ENCODE measurements at regions not wholly inside any gene's neighbourhood (a gene's known extent, or its start where the extent isn't known, plus 50 kb on each side); places are given as distances from the start of the nearest gene placed in this dataset.

DNA sequence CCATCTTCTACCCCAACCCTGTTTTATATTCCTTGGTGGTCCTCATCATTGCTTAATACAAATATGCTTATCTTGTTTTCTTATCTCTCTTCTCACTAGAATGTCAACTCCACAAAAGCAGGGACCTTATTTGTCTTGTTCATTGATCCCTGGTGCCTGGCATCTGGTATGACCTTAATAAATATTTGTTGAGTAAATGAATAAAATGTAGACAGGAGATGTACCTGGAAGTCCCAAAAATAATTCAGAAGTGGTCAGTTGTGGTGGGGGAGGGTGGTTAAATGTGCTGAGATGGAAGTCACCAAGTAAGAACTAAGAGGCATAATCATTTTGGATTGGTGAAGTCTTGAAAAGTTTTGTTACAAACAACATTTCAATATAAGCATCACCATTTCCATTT is 214.8 kb upstream of the MPPED2 start:
- Histone ChIP-seq H4K20me1 (ENCODE audit: insufficient read depth) (no peaks in the 10 kb centered on the region), H3K9ac (no peak overlapping the region), H3K4me2 (no peak overlapping the region), H3K4me1 (ENCODE audit: control insufficient read depth in 1 of 2, insufficient read depth in 2 of 2, low read depth in 1 of 2, low read length in 1 of 2) (no peaks in the 10 kb centered on the region), H3K79me2 (ENCODE audit: insufficient read depth) (no peaks in the 10 kb centered on the region), H3K9me2 (no peaks in the 10 kb centered on the region), H2AFZ (ENCODE audit: low read depth) (no peak overlapping the region), H3F3A (replicated peaks; ENCODE audit: insufficient read depth) (no peaks in the 10 kb centered on the region), H3K36me3 (replicated peaks in 1 of 2; ENCODE audit: control insufficient read depth in 1 of 2, insufficient read depth in 2 of 2, low read length in 1 of 2) (no peaks in the 10 kb centered on the region), H3K27me3 (ENCODE audit: insufficient read depth) (no peaks in the 10 kb centered on the region), H3K27ac (ENCODE audit: low read depth in 2 of 2, low read length in 1 of 2) (no peak overlapping the region), H3K4me3 (ENCODE audit: low read depth in 2 of 2, low read length in 1 of 2) (no peak overlapping the region), H3K9me3 (no peaks in the 10 kb centered on the region)
- POLR2A ChIA-PET: no interaction called here
- no peak for TF ChIP-seq SIN3A (IDR thresholded peaks at IDR 0.05; ENCODE audit: borderline replicate concordance, low read depth, low read length)
- TF ChIP-seq TAF1 (IDR thresholded peaks at IDR 0.05; ENCODE audit: borderline replicate concordance, low read depth, low read length): no peak
- TF ChIP-seq TEAD4 (IDR thresholded peaks at IDR 0.05; ENCODE audit: borderline replicate concordance, insufficient read depth): no peak
- TF ChIP-seq CTCF (IDR thresholded peaks at IDR 0.05): no peak
- no peak for TF ChIP-seq RXRA (IDR thresholded peaks at IDR 0.05; ENCODE audit: borderline replicate concordance, low read depth)
- no peak for TF ChIP-seq MEF2A (IDR thresholded peaks at IDR 0.05; ENCODE audit: borderline replicate concordance, low read depth)
- TF ChIP-seq JUND (IDR thresholded peaks at IDR 0.05): no peak
- TF ChIP-seq NRF1 (IDR thresholded peaks at IDR 0.05; ENCODE audit: low read depth, low read length): no peak
- no peak for TF ChIP-seq CHD2 (IDR thresholded peaks at IDR 0.05; ENCODE audit: low read length, partially characterized antibody)
- TF ChIP-seq ELF1 (IDR thresholded peaks at IDR 0.05): no peak
- DNase-seq: no peak
- CTCF ChIA-PET: no interaction called here

DNA sequence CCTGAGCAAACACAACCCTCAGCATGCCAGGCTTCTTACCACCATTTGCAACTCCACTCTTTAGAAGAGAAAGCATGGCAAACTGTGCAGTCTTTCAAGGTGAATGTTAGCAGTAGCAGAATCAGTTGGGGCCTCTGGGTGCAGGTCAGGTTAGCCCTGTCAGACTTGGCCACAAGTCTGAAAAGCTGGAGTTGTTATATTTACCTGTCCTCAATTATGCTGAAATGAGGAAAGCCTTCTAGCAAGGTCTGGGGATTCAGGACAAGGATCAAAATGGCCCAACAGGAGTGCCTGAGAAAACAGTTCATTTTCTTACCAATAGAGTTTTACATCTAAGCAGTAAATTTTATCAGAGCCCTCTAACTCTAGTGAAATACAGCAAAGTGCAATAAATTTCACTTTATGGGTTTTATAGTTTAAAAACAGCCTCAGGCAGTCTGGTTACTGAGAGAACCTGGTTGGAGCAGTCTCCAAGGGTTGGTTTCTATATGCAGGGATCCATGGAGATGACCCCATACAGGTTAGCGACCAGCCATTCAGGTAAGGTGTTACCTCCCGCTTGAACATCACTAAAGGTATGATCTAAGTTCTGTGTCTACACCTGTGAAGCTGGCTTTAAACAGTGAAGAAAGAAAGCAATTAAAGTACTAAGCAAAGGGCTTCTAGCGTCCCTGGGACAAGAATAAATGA is 212.5 kb upstream of the MPPED2 start:
- ChIA-PET POLR2A (no interaction called here), CTCF (no interaction called here)
- Histone ChIP-seq H3K4me1 (ENCODE audit: control insufficient read depth in 1 of 2, insufficient read depth in 2 of 2, low read depth in 1 of 2, low read length in 1 of 2) (no peaks in the 10 kb centered on the region), H3K27me3 (ENCODE audit: insufficient read depth) (no peaks in the 10 kb centered on the region), H3K27ac (ENCODE audit: low read depth in 2 of 2, low read length in 1 of 2) (no peak overlapping the region), H3K9me2 (no peaks in the 10 kb centered on the region), H3K36me3 (replicated peaks in 1 of 2; ENCODE audit: control insufficient read depth in 1 of 2, insufficient read depth in 2 of 2, low read length in 1 of 2) (no peaks in the 10 kb centered on the region), H3K4me2 (no peak overlapping the region), H3K9me3 (no peaks in the 10 kb centered on the region), H3F3A (replicated peaks; ENCODE audit: insufficient read depth) (no peaks in the 10 kb centered on the region), H3K9ac (no peak overlapping the region), H4K20me1 (ENCODE audit: insufficient read depth) (no peaks in the 10 kb centered on the region), H3K79me2 (ENCODE audit: insufficient read depth) (no peaks in the 10 kb centered on the region), H3K4me3 (ENCODE audit: low read depth in 2 of 2, low read length in 1 of 2) (no peak overlapping the region), H2AFZ (ENCODE audit: low read depth) (no peak overlapping the region)
- DNase-seq: no peak
- TF ChIP-seq SIN3A (IDR thresholded peaks at IDR 0.05; ENCODE audit: borderline replicate concordance, low read depth, low read length) (no peak), RXRA (IDR thresholded peaks at IDR 0.05; ENCODE audit: borderline replicate concordance, low read depth) (no peak), CTCF (IDR thresholded peaks at IDR 0.05) (no peak), JUND (IDR thresholded peaks at IDR 0.05) (no peak), MEF2A (IDR thresholded peaks at IDR 0.05; ENCODE audit: borderline replicate concordance, low read depth) (no peak)
- TF ChIP-seq, protein P1, sequence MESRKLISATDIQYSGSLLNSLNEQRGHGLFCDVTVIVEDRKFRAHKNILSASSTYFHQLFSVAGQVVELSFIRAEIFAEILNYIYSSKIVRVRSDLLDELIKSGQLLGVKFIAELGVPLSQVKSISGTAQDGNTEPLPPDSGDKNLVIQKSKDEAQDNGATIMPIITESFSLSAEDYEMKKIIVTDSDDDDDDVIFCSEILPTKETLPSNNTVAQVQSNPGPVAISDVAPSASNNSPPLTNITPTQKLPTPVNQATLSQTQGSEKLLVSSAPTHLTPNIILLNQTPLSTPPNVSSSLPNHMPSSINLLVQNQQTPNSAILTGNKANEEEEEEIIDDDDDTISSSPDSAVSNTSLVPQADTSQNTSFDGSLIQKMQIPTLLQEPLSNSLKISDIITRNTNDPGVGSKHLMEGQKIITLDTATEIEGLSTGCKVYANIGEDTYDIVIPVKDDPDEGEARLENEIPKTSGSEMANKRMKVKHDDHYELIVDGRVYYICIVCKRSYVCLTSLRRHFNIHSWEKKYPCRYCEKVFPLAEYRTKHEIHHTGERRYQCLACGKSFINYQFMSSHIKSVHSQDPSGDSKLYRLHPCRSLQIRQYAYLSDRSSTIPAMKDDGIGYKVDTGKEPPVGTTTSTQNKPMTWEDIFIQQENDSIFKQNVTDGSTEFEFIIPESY (IDR thresholded peaks at IDR 0.05; ENCODE audit: borderline replicate concordance, low read depth): no peak
- TF ChIP-seq, protein P2, sequence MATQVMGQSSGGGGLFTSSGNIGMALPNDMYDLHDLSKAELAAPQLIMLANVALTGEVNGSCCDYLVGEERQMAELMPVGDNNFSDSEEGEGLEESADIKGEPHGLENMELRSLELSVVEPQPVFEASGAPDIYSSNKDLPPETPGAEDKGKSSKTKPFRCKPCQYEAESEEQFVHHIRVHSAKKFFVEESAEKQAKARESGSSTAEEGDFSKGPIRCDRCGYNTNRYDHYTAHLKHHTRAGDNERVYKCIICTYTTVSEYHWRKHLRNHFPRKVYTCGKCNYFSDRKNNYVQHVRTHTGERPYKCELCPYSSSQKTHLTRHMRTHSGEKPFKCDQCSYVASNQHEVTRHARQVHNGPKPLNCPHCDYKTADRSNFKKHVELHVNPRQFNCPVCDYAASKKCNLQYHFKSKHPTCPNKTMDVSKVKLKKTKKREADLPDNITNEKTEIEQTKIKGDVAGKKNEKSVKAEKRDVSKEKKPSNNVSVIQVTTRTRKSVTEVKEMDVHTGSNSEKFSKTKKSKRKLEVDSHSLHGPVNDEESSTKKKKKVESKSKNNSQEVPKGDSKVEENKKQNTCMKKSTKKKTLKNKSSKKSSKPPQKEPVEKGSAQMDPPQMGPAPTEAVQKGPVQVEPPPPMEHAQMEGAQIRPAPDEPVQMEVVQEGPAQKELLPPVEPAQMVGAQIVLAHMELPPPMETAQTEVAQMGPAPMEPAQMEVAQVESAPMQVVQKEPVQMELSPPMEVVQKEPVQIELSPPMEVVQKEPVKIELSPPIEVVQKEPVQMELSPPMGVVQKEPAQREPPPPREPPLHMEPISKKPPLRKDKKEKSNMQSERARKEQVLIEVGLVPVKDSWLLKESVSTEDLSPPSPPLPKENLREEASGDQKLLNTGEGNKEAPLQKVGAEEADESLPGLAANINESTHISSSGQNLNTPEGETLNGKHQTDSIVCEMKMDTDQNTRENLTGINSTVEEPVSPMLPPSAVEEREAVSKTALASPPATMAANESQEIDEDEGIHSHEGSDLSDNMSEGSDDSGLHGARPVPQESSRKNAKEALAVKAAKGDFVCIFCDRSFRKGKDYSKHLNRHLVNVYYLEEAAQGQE (IDR thresholded peaks at IDR 0.05; ENCODE audit: low read depth, low read length): no peak
- WGBS (ENCODE audit: low lambda C conversion rate): 29% methylated on average over 3 of the region's 3 CpGs

Measured in SK-N-SH (cell line).